Activated T-helper 1 cell treated with Interleukin-2 at 50 U/mL for 16 hours (primary cell): ENCODE measurements at regions not wholly inside any gene's neighbourhood (a gene's known extent, or its start where the extent isn't known, plus 50 kb on each side); places are given as distances from the start of the nearest gene placed in this dataset.

Source experiments
- DNase-seq: peaks from one replicate; pipeline ENCODE4 v3.0.0-alpha.2; 2020; ENCODE audit warnings: low read depth

GRCh38 chr7:130970196-130970595, 236.2 kb upstream of the KLF14 start:
- no peak for DNase-seq

- no peak for DNase-seq
Observed at GRCh38 chr7:130970696-130971095, 236.7 kb upstream of the KLF14 start.

GRCh38 chr7:130971297-130971696, 237.3 kb upstream of the KLF14 start:
- DNase-seq: no peak

- no peak for DNase-seq
Observed at GRCh38 chr7:130972201-130972600, 238.2 kb upstream of the KLF14 start.

GRCh38 chr7:130973637-130974036, 239.6 kb upstream of the KLF14 start:
- no peak for DNase-seq

- DNase-seq: no peak
Observed at GRCh38 chr7:130974169-130974568, 240.2 kb upstream of the KLF14 start.

- no peak for DNase-seq
Observed at GRCh38 chr7:130974794-130975193, 240.8 kb upstream of the KLF14 start.

GRCh38 chr7:130975731-130976130, 241.7 kb upstream of the KLF14 start:
- DNase-seq: no peak

GRCh38 chr7:130982160-130982638, 248.2 kb upstream of the KLF14 start:
- DNase-seq: no peak

- DNase-seq: no peak
Observed at GRCh38 chr7:130982651-130983050, 248.6 kb upstream of the KLF14 start.

- DNase-seq: no peak
Observed at GRCh38 chr7:130985361-130985760, 251.4 kb upstream of the KLF14 start.

- DNase-seq: no peak
Observed at GRCh38 chr7:130986261-130986690, 252.3 kb upstream of the KLF14 start.

GRCh38 chr7:130987092-130987491, 253.1 kb upstream of the KLF14 start:
- no peak for DNase-seq

- DNase-seq: no peak
Observed at GRCh38 chr7:130988443-130988842, 254.4 kb upstream of the KLF14 start.

- no peak for DNase-seq
Observed at GRCh38 chr7:130989101-130989795, 255.2 kb upstream of the KLF14 start.

- DNase-seq: peak; percentile 23
Observed at GRCh38 chr7:130990178-130990832, 256.3 kb upstream of the KLF14 start.

GRCh38 chr7:130993671-130994365, 259.8 kb upstream of the KLF14 start:
- DNase-seq: no peak

GRCh38 chr7:130994378-130995115, 260.5 kb upstream of the KLF14 start:
- no peak for DNase-seq

GRCh38 chr7:130995252-130996081, 261.5 kb upstream of the KLF14 start:
- no peak for DNase-seq

GRCh38 chr7:130996205-130996832, 262.3 kb upstream of the KLF14 start:
- DNase-seq: no peak

- no peak for DNase-seq
Observed at GRCh38 chr7:130996833-130997231, 262.8 kb upstream of the KLF14 start.
